ENCODE measurements at regions not wholly inside any gene's neighbourhood (a gene's known extent, or its start where the extent isn't known, plus 50 kb on each side); places are given as distances from the start of the nearest gene placed in this dataset.

GRCh38 chr9:110081395-110081794, 126.6 kb downstream of the C9orf152 start:
- H2BK20ac ChIP-seq (ENCODE audit: low read depth, low read length) = no peak overlapping the region
- peaks cover 14% of the 10 kb centered on the region for H3K4me1 ChIP-seq (ENCODE audit: control insufficient read depth, insufficient read depth, low read length)
- H2AFZ ChIP-seq (replicated peaks; ENCODE audit: low read length, poor library complexity) = no peak overlapping the region
- peaks cover 5 to 75% of the 10 kb centered on the region in 2 experiments for H3K79me1 ChIP-seq (ENCODE audit: low read depth in 1 of 2, low read length in 2 of 2)
- H4K8ac ChIP-seq (ENCODE audit: low read depth in 2 of 2, low read length in 2 of 2) = no peak overlapping the region; a peak in 1 of 4 replicates
- ChIA-PET CTCF (no interaction called here), POLR2A (ENCODE audit: unreplicated experiment) (no interaction called here)
- H3K9ac ChIP-seq (ENCODE audit: low read depth, low read length) = no peak overlapping the region
- H3K14ac ChIP-seq (replicated peaks; ENCODE audit: low read depth, low read length) = no peak overlapping the region
- peak; percentile 28; the same call in 1 of the 2 replicates for ATAC-seq (ENCODE audit: low read depth)
- H3K9me3 ChIP-seq (ENCODE audit: control insufficient read depth, insufficient read depth, low read length) = no peaks in the 10 kb centered on the region
- no peak overlapping the region for H2AK5ac ChIP-seq (ENCODE audit: low read depth, low read length)
- H3K56ac ChIP-seq (ENCODE audit: extremely low read depth, insufficient read depth, low read length) = no peak overlapping the region
- in situ Hi-C loops (cut with MboI; ENCODE audit: low sequenced_read_pairs) = no loop called here
- no peak overlapping the region for H2BK5ac ChIP-seq (ENCODE audit: low read depth, low read length, poor library complexity, severe bottlenecking)
- no peak overlapping the region; the same call in 1 of the 2 replicates for H3K4ac ChIP-seq (ENCODE audit: low read depth, low read length)
- H3K18ac ChIP-seq (ENCODE audit: low read depth, low read length) = no peak overlapping the region
- peaks cover 17% of the 10 kb centered on the region for H3K9me1 ChIP-seq (ENCODE audit: insufficient read depth, low read length)
- H4K91ac ChIP-seq (ENCODE audit: insufficient read depth, low read depth, low read length) = no peak overlapping the region
- H3K27me3 ChIP-seq (ENCODE audit: control insufficient read depth, insufficient read depth, low read length) = no peaks in the 10 kb centered on the region
- H4K20me1 ChIP-seq (ENCODE audit: insufficient read depth, low read length) = peaks cover 95% of the 10 kb centered on the region
- WGBS, 2 experiments (ENCODE audit: extremely low coverage in 2 of 2, insufficient read length in 1 of 2) = 67% methylated on average over 2 of the region's 3 CpGs; no CpG with 5 or more reads in 1 of the 2 experiments
- TF ChIP-seq RCOR1 (IDR thresholded peaks at IDR 0.05; ENCODE audit: insufficient replicate concordance, low read length) (no peak), BHLHE40 (IDR thresholded peaks at IDR 0.05; ENCODE audit: low read depth, low read length) (no peak), ELK1 (IDR thresholded peaks at IDR 0.05; ENCODE audit: borderline replicate concordance, low read depth, low read length) (no peak), MAFK (IDR thresholded peaks at IDR 0.05; ENCODE audit: low read depth, low read length) (no peak), FOS (IDR thresholded peaks at IDR 0.05; ENCODE audit: low read depth, low read length) (no peak), MXI1 (IDR thresholded peaks at IDR 0.05; ENCODE audit: borderline replicate concordance, low read depth, low read length) (no peak), SMC3 (IDR thresholded peaks at IDR 0.05; ENCODE audit: low read depth, low read length) (no peak), CEBPB (IDR thresholded peaks at IDR 0.05; ENCODE audit: low read depth, low read length) (no peak), USF2 (IDR thresholded peaks at IDR 0.05; ENCODE audit: low read depth, low read length) (no peak), RFX5 (IDR thresholded peaks at IDR 0.05; ENCODE audit: low read depth, low read length) (no peak)
- no TSS peak for BruUV-seq (replicated peaks)
- no peak overlapping the region for H2BK15ac ChIP-seq (ENCODE audit: low read depth, low read length)
- H3K4me2 ChIP-seq (ENCODE audit: low read depth, low read length) = no peak overlapping the region
- H3K36me3 ChIP-seq (ENCODE audit: control insufficient read depth, insufficient read depth, low read length) = peaks cover 2% of the 10 kb centered on the region
- dilution Hi-C loops (cut with HindIII; ENCODE audit: low sequenced_read_pairs, unreplicated experiment) = no loop called here
- H3K27ac ChIP-seq (ENCODE audit: insufficient read depth, low read length) = no peak overlapping the region
- H2BK120ac ChIP-seq (ENCODE audit: low read depth, low read length) = no peak overlapping the region
- H3K23ac ChIP-seq (ENCODE audit: low read depth, low read length) = no peak overlapping the region
- no peak overlapping the region for H2AK9ac ChIP-seq (replicated peaks; ENCODE audit: low read depth, low read length, poor library complexity)
- DNase-seq = peak; percentile 68
- intact Hi-C loops (cut with micrococcal nuclease) = no loop called here
- no peak overlapping the region for H4K5ac ChIP-seq (ENCODE audit: low read depth, low read length)
- H3K4me3 ChIP-seq (ENCODE audit: insufficient read depth, low read depth, low read length) = no peak overlapping the region

Data from IMR-90 (cell line).